KMS-11 (cell line): ENCODE measurements at regions not wholly inside any gene's neighbourhood (a gene's known extent, or its start where the extent isn't known, plus 50 kb on each side); places are given as distances from the start of the nearest gene placed in this dataset.

Experiments
- H2AFZ ChIP-seq: fragments of 200-600 bp; sonication (generic); 2 replicates; pipeline ENCODE4 v1.6.1; 2016; ENCODE audit warnings: antibody characterized with exemption, mixed run types, low read depth
- H3K27ac ChIP-seq: fragments of 200-600 bp; sonication (generic); 2 replicates; pipeline ENCODE4 v1.6.1; 2016; ENCODE audit warnings: mild to moderate bottlenecking, mixed run types
- H3K27me3 ChIP-seq: fragments of 200-600 bp; sonication (generic); 2 replicates; pipeline ENCODE4 v1.6.1; 2017; ENCODE audit warnings: mild to moderate bottlenecking, low read depth, mixed run types, moderate library complexity; ENCODE audit not compliant: insufficient read depth
- H3K36me3 ChIP-seq: fragments of 200-600 bp; sonication (generic); 2 replicates; pipeline ENCODE4 v1.6.1; 2017; ENCODE audit warnings: mild to moderate bottlenecking, mixed run types; ENCODE audit not compliant: insufficient read depth
- H3K4me1 ChIP-seq: fragments of 200-600 bp; sonication (generic); 2 replicates; pipeline ENCODE4 v1.6.1; 2016; ENCODE audit warnings: mild to moderate bottlenecking, low read depth, mixed run types; ENCODE audit not compliant: poor library complexity, severe bottlenecking
- H3K4me2 ChIP-seq: fragments of 200-600 bp; sonication (generic); 2 replicates; pipeline ENCODE4 v1.7.0; 2016; ENCODE audit warnings: mild to moderate bottlenecking, mixed run types
- H3K4me3 ChIP-seq: fragments of 200-600 bp; sonication (generic); IDR thresholded peaks from 2 replicates; pipeline ENCODE4 v1.6.1; 2017; ENCODE audit warnings: low read depth, low read length, mixed read lengths; ENCODE audit not compliant: insufficient read depth
- H3K79me2 ChIP-seq: fragments of 200-600 bp; sonication (generic); 2 replicates; pipeline ENCODE4 v1.6.1; 2016; ENCODE audit warnings: low read depth, mixed run types; ENCODE audit not compliant: insufficient read depth
- H3K9ac ChIP-seq: fragments of 200-600 bp; sonication (generic); 2 replicates; pipeline ENCODE4 v1.6.1; 2016; ENCODE audit warnings: mild to moderate bottlenecking, mixed run types
- H4K20me1 ChIP-seq: fragments of 200-600 bp; sonication (generic); 2 replicates; pipeline ENCODE4 v1.6.1; 2016; ENCODE audit warnings: mild to moderate bottlenecking, mixed run types; ENCODE audit not compliant: insufficient read depth
- TF ChIP-seq, protein P1 (sequence below): fragments of 200-600 bp; sonication (generic); conservative IDR thresholded peaks from 2 replicates; pipeline ENCODE4 v1.6.1; 2017; ENCODE audit warnings: low read depth, mild to moderate bottlenecking, antibody characterized with exemption, low read length, moderate library complexity, mixed read lengths

DNA sequence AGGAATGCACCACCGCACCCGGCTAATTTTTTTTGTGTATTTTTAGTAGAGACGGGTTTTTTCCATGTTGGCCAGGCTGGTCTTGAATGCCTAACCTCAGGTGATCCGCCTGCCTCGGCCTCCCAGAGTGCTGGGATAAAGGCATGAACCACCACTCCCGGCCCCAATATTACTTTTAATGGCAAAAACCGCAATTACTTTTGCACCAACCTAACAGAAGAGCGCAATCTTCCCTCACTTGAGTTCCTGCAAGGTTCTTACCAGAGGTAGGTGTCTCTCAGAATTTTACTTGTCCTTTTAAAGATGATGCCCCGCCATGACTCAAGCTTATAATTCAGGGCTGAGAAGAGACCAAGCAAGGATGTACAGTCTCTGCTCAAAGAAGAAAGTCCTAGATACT is 1774.1 kb upstream of the PCDH20 start:
- no peaks in the 10 kb centered on the region for H3K4me1 ChIP-seq
- no peaks in the 10 kb centered on the region for H3K27me3 ChIP-seq
- H3K4me3 ChIP-seq: no peak overlapping the region
- no peaks in the 10 kb centered on the region for H4K20me1 ChIP-seq
- no peak overlapping the region for H3K4me2 ChIP-seq
- H3K27ac ChIP-seq: no peak overlapping the region
- H3K79me2 ChIP-seq: no peaks in the 10 kb centered on the region
- H3K36me3 ChIP-seq: no peaks in the 10 kb centered on the region
- H3K9ac ChIP-seq: no peak overlapping the region
- no peak overlapping the region for H2AFZ ChIP-seq
- TF ChIP-seq, protein P1, sequence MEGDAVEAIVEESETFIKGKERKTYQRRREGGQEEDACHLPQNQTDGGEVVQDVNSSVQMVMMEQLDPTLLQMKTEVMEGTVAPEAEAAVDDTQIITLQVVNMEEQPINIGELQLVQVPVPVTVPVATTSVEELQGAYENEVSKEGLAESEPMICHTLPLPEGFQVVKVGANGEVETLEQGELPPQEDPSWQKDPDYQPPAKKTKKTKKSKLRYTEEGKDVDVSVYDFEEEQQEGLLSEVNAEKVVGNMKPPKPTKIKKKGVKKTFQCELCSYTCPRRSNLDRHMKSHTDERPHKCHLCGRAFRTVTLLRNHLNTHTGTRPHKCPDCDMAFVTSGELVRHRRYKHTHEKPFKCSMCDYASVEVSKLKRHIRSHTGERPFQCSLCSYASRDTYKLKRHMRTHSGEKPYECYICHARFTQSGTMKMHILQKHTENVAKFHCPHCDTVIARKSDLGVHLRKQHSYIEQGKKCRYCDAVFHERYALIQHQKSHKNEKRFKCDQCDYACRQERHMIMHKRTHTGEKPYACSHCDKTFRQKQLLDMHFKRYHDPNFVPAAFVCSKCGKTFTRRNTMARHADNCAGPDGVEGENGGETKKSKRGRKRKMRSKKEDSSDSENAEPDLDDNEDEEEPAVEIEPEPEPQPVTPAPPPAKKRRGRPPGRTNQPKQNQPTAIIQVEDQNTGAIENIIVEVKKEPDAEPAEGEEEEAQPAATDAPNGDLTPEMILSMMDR: no peak

DNA sequence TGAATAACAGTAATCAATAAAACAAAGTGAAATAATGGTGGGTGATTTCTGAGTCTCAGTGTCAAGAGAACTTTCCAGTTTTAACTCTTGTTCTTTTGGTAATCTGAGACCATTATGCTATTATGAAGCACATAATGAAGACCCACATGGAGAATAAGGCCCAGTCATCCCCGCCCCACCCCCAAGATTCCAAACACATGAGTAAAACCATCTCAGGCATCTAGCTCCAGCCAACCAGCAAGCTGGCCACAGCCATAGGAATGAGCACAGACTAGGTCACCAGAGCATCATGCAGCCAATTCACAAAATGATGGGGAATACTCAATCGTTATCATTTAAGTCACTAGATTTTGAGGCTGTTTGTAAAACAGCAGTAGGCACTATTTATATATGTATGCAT is 1769.0 kb upstream of the PCDH20 start:
- H3K79me2 ChIP-seq: no peaks in the 10 kb centered on the region
- H3K4me2 ChIP-seq: no peak overlapping the region
- no peaks in the 10 kb centered on the region for H3K27me3 ChIP-seq
- no peak overlapping the region for H2AFZ ChIP-seq
- H3K4me1 ChIP-seq: no peaks in the 10 kb centered on the region
- H3K27ac ChIP-seq: no peak overlapping the region
- H3K9ac ChIP-seq: no peak overlapping the region
- TF ChIP-seq, protein P1: no peak
- no peaks in the 10 kb centered on the region for H3K36me3 ChIP-seq
- no peak overlapping the region for H3K4me3 ChIP-seq
- H4K20me1 ChIP-seq: no peaks in the 10 kb centered on the region

DNA sequence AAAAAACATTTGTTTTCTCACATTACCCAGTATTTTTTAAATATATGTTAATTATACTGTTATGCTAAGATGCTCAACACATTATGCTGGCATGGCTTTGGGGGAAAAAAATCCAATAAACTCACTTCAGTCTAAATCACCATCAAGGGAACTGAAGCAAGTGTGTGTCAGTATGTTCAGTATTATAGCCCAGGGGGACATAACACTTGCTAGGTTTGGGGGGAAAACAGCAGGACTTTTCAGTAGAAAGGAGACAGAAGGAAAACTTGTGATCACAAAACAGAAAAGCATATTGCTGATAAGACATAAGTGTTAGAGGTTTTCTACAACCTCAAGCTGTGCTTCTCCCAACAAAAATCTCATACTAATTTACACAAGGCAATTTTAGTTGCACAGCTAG is 1759.9 kb upstream of the PCDH20 start:
- TF ChIP-seq, protein P1: no peak
- no peaks in the 10 kb centered on the region for H3K4me1 ChIP-seq

DNA sequence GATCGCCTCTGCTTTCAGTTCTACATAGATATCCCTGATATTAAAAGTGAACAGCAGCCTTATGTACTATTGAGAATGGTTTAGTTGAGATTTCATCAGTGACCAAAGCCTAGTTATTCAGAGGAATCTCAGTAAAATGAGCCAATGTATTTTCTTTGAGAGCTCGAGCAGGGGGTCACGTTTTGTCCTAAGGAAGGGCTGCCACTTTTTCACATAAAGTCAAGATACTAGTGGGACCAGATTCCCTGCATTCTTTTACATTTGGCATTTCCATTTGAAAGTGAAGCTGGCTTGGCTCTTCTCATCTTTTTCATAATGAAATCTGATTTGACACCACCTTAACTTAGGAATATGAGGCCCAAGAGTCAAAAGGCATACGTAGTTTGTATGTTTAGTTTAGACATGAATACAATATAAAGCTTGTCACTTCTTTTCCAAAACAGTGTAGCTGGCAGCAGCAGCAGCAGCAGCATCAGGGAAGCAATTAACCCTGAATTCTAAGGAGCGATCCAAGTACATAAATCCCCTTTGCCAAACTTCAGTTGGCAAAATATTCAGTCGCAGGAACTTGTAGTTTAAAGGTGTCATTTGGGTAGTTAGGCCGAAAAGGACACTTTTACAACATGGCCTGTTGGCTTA is 1752.2 kb upstream of the PCDH20 start:
- H3K79me2 ChIP-seq: no peaks in the 10 kb centered on the region
- H3K4me1 ChIP-seq: no peaks in the 10 kb centered on the region
- H2AFZ ChIP-seq: no peak overlapping the region
- H4K20me1 ChIP-seq: no peaks in the 10 kb centered on the region
- no peak overlapping the region for H3K27ac ChIP-seq
- no peaks in the 10 kb centered on the region for H3K36me3 ChIP-seq
- H3K4me2 ChIP-seq: no peak overlapping the region
- no peaks in the 10 kb centered on the region for H3K27me3 ChIP-seq
- H3K4me3 ChIP-seq: no peak overlapping the region
- no peak overlapping the region for H3K9ac ChIP-seq
- TF ChIP-seq, protein P1: no peak

More for the DNA sequence above, 1759.9 kb upstream of the PCDH20 start:
- Histone ChIP-seq H4K20me1 (no peaks in the 10 kb centered on the region), H3K79me2 (no peaks in the 10 kb centered on the region), H2AFZ (no peak overlapping the region), H3K36me3 (no peaks in the 10 kb centered on the region), H3K27me3 (no peaks in the 10 kb centered on the region), H3K9ac (no peak overlapping the region), H3K27ac (no peak overlapping the region), H3K4me3 (no peak overlapping the region), H3K4me2 (no peak overlapping the region)
